Neural cell (in vitro differentiated cells): ENCODE measurements at regions not wholly inside any gene's neighbourhood (a gene's known extent, or its start where the extent isn't known, plus 50 kb on each side); places are given as distances from the start of the nearest gene placed in this dataset.

Source experiments
- CTCF ChIP-seq: fragments of 450-650 bp; IDR thresholded peaks from 2 replicates; pipeline ENCODE4 v1.5.1; 2014; ENCODE audit warnings: antibody characterized with exemption, mild to moderate bottlenecking, moderate library complexity; ENCODE audit not compliant: poor library complexity, severe bottlenecking
- EP300 ChIP-seq: fragments of 450-650 bp; conservative IDR thresholded peaks from 2 replicates; pipeline ENCODE4 v1.6.1; 2014; ENCODE audit warnings: antibody characterized with exemption, mild to moderate bottlenecking, moderate library complexity; ENCODE audit not compliant: poor library complexity, severe bottlenecking
- EZH2 ChIP-seq: fragments of 200-600, 300-800 bp; shearing (Covaris generic), sonication (generic); IDR thresholded peaks from 2 replicates; pipeline ENCODE4 v1.6.1; 2014; ENCODE audit warnings: antibody characterized with exemption, low read length, borderline replicate concordance, mild to moderate bottlenecking; ENCODE audit not compliant: insufficient read depth, poor library complexity, severe bottlenecking
- MXI1 ChIP-seq: fragments of 450-650 bp; conservative IDR thresholded peaks from 2 replicates; pipeline ENCODE4 v1.6.1; 2014; ENCODE audit warnings: antibody characterized with exemption, mild to moderate bottlenecking; ENCODE audit not compliant: poor library complexity, severe bottlenecking
- POLR2AphosphoS5 ChIP-seq: IDR thresholded peaks from 2 replicates; pipeline ENCODE4 v1.6.1; 2012
- RAD21 ChIP-seq: fragments of 450-650 bp; conservative IDR thresholded peaks from 2 replicates; pipeline ENCODE4 v1.6.1; 2014; ENCODE audit warnings: antibody characterized with exemption, mild to moderate bottlenecking, moderate library complexity
- SMC3 ChIP-seq: fragments of 450-650 bp; conservative IDR thresholded peaks from 2 replicates; pipeline ENCODE4 v1.6.1; 2014; ENCODE audit warnings: antibody characterized with exemption, mild to moderate bottlenecking, moderate library complexity; ENCODE audit not compliant: poor library complexity

DNA sequence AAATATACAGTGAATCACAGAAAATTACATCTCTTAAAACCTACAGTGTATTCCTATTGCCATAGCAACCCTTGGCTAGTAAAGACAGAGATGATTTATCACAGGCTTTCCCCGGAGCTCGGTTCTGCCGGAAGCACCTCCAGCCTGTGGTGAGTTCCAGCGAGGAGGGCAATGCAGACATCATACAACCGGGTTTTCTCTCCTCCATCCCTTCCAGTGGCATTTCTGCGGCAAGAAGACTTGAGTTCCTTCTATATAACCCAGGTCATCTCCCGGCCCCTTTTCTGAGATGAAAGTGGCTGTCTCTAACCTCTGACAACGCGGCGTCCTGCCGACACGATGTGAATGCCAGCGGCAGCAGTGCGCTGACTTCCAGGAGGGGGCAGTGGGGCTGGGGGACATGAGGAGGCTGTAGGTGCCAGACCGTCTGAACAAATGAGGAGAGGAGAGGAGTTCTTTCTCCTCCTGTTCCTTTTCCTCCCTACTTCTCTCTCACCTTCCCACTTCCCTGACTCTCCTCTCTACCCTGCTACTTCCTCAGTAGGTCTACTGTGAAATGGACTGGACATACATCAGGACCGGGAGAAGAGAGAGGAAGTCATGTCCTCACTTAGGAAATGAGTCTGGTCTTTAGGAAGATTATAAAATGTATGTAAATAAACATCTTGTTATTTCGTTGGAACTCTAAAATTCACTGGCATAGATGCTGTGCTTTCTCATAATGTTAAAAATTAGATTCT is 68.6 kb upstream of the MAX start:
- TF ChIP-seq POLR2AphosphoS5 (peak; percentile 32), CTCF (peak; percentile 65), RAD21 (peak; percentile 63), EZH2 (no peak), MXI1 (peak; percentile 29), SMC3 (peak; percentile 71), EP300 (peak; percentile 56)
